Cardiac fibroblast (primary cell): ENCODE measurements at regions not wholly inside any gene's neighbourhood (a gene's known extent, or its start where the extent isn't known, plus 50 kb on each side); places are given as distances from the start of the nearest gene placed in this dataset.

Experiments used
- DNase-seq, 2 donors: peaks; one replicate each; pipeline versions ENCODE4 v3.0.0 to v3.0.0-alpha.2; 2010; ENCODE audit warnings: low read depth in 2 of 2
- H3K4me3 ChIP-seq, 2 donors: replicated peaks in 1 of 2; 1 replicate in 1 of 2; 2 replicates in 1 of 2; pipeline ENCODE4 v1.5.1; 2011; ENCODE audit warnings: low read depth in 2 of 2, low read length in 2 of 2, mild to moderate bottlenecking in 2 of 2, moderate library complexity in 1 of 2
- CTCF ChIP-seq: IDR thresholded peaks from one replicate; pipeline ENCODE4 v1.5.1; 2011; ENCODE audit warnings: low read depth, mild to moderate bottlenecking, low read length, inconsistent platforms

DNA sequence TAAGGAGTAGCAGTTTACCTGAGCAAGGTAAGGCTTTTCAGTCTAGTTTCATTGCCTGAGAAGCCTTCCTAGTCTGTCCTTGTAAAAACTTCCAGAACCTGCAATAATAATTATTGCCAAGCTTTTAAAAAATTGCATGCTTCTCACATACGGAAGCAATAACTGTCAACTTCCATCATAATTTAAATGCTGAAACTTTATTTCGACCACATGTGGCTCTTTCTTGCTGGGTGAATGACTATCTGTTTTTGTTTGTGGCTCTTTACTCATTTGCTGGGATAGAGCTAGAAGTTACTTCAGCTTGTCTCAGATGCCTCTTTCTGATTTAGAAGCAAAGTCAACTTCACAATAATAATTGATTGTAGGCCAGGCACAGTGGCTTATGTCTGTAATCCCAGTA, 95.9 kb upstream of the COL21A1 start:
- no peak overlapping the region for H3K4me3 ChIP-seq
- DNase-seq, result no peak
- no peak for TF ChIP-seq CTCF

DNA sequence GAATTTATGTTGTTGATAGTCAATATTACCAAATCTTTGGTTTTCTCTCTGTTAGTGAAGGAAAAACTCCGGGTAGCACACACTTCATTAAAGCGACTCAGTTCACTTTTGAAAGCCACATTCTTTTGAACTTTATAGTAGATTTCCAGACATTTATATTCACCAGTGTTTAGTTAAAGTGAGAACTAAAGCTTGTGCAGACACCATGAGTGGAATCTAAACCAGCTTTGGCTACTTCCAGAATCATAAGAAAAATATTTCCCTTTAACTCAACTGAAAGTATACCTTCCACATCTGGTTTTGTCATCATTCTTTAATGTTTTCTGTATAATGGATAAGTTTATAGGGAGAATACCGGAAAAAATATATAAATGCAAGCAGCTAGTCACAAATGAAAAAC, 92.1 kb upstream of the COL21A1 start:
- TF ChIP-seq CTCF, result no peak
- no peak for DNase-seq
- H3K4me3 ChIP-seq, result no peak overlapping the region

GRCh38 chr6:56335726-56336125, 88.3 kb upstream of the COL21A1 start:
- no peak overlapping the region for H3K4me3 ChIP-seq
- TF ChIP-seq CTCF, result no peak
- DNase-seq, result peak; percentile 91 to 97

- peak; percentile 80 to 93 for DNase-seq
- H3K4me3 ChIP-seq, result no peak overlapping the region
- no peak for TF ChIP-seq CTCF
Measured at GRCh38 chr6:56334937-56335336, 87.6 kb upstream of the COL21A1 start.

DNA sequence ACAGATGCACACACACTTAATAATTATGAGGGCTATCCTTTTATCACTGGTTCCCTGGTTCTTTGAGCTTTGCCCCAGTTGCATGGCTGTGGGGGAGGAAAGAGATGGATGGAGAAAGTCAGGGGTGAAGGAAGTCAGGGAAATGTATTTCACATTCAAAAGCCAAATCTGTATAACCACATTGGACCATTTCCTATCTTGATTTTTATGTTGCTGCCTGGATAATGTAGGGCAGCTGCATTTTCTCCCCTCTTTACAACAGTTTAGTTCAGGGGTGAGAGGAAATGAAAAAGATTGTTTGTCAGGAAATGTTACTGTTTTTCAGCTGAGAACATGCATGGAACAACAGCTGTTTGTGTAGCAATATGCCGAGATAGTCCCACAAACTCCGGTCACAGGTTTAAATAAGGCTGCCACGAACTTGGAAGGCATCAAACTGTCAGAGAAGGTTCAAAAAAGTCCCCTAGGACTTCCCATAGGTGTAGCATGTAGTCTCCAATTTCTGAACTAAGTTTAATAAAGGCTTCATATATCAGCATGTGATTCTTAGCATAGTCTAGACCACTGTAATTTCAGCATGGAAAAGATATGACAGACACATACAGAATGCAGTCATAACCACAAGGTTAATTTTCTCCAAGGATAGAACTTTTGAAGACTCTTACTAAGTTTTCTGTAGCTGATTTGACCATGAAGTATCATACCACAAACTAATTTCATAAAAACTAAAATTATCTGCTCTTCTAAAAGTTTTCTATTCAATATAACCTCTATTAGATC, 82.1 kb upstream of the COL21A1 start:
- no peak overlapping the region for H3K4me3 ChIP-seq
- peak; percentile 62 to 74 for DNase-seq
- TF ChIP-seq CTCF, result no peak

GRCh38 chr6:56328728-56329090, 81.3 kb upstream of the COL21A1 start:
- no peak for DNase-seq
- no peak overlapping the region for H3K4me3 ChIP-seq
- no peak for TF ChIP-seq CTCF
